Liver (tissue), 8 donors: ENCODE measurements at regions not wholly inside any gene's neighbourhood (a gene's known extent, or its start where the extent isn't known, plus 50 kb on each side); places are given as distances from the start of the nearest gene placed in this dataset.

Experiments
- DNase-seq: peaks from one replicate; pipeline ENCODE4 v3.0.0-alpha.2; 2017; ENCODE audit warnings: low spot score
- H3K27ac ChIP-seq, 2 donors: one replicate each; pipeline ENCODE4 v1.7.0; 2013; ENCODE audit warnings: inconsistent platforms in 2 of 2, low read length in 2 of 2, control low read depth in 1 of 2, low read depth in 1 of 2, mild to moderate bottlenecking in 1 of 2
- H3K27me3 ChIP-seq, 4 donors: one replicate each; pipeline versions ENCODE4 v1.6.1 to v1.7.0; 2013; ENCODE audit warnings: low read length in 3 of 4, inconsistent platforms in 1 of 4, mild to moderate bottlenecking in 1 of 4, moderate library complexity in 1 of 4; ENCODE audit not compliant: control insufficient read depth in 4 of 4, insufficient read depth in 4 of 4
- H3K36me3 ChIP-seq, 4 donors: one replicate each; pipeline versions ENCODE4 v1.6.1 to v1.7.0; 2013; ENCODE audit warnings: low read length in 3 of 4, mild to moderate bottlenecking in 3 of 4, low read depth in 1 of 4, moderate library complexity in 1 of 4; ENCODE audit not compliant: control insufficient read depth in 4 of 4, insufficient read depth in 3 of 4
- H3K4me1 ChIP-seq, 4 donors: one replicate each; pipeline versions ENCODE4 v1.6.1 to v1.7.0; 2013; ENCODE audit warnings: low read length in 3 of 4, mild to moderate bottlenecking in 3 of 4, moderate library complexity in 1 of 4; ENCODE audit not compliant: control insufficient read depth in 4 of 4, insufficient read depth in 4 of 4
- H3K4me3 ChIP-seq, 3 donors: one replicate each; pipeline versions ENCODE4 v1.6.1 to v1.7.0; 2013; ENCODE audit warnings: low read length in 3 of 3, control low read depth in 1 of 3, low read depth in 1 of 3, mild to moderate bottlenecking in 1 of 3
- H3K9ac ChIP-seq, 2 donors: one replicate each; pipeline ENCODE4 v1.7.0; 2013; ENCODE audit warnings: low read length in 2 of 2, mild to moderate bottlenecking in 2 of 2, moderate library complexity in 2 of 2, control low read depth in 1 of 2, low read depth in 1 of 2
- H3K9me3 ChIP-seq, 4 donors: one replicate each; pipeline versions ENCODE4 v1.6.1 to v1.7.0; 2013; ENCODE audit warnings: low read length in 3 of 4; ENCODE audit not compliant: control insufficient read depth in 4 of 4
- CTCF ChIP-seq: fragments of 150-350 bp; IDR thresholded peaks from 2 replicates; pipeline ENCODE4 v1.5.1; 2017; ENCODE audit warnings: improper control_type of control experiment, low read depth, low read length; ENCODE audit not compliant: missing input control
- EGR1 ChIP-seq, 2 donors: IDR thresholded peaks; 2 replicates each; pipeline ENCODE4 v1.6.1; 2016 to 2018; ENCODE audit warnings: antibody characterized with exemption in 2 of 2, low read depth in 2 of 2
- FOXA1 ChIP-seq: IDR thresholded peaks from 2 replicates; pipeline ENCODE4 v1.6.1; 2016; ENCODE audit warnings: antibody characterized with exemption
- FOXA2 ChIP-seq: IDR thresholded peaks from 2 replicates; pipeline ENCODE4 v1.6.1; 2016; ENCODE audit warnings: antibody characterized with exemption
- GABPA ChIP-seq, 2 donors: IDR thresholded peaks in 1 of 2; conservative IDR thresholded peaks in 1 of 2; 2 replicates each; pipeline ENCODE4 v1.6.1; 2016; ENCODE audit warnings: antibody characterized with exemption in 2 of 2, mild to moderate bottlenecking in 1 of 2, moderate library complexity in 1 of 2
- HNF4A ChIP-seq, 2 donors: conservative IDR thresholded peaks; 2 replicates each; pipeline ENCODE4 v1.6.1; 2016; ENCODE audit warnings: antibody characterized with exemption in 2 of 2, mild to moderate bottlenecking in 2 of 2
- HNF4G ChIP-seq: IDR thresholded peaks from 2 replicates; pipeline ENCODE4 v1.6.1; 2016; ENCODE audit warnings: antibody characterized with exemption
- JUND ChIP-seq, 2 donors: IDR thresholded peaks; 2 replicates each; pipeline ENCODE4 v1.6.1; 2016; ENCODE audit warnings: antibody characterized with exemption in 2 of 2
- MAX ChIP-seq: IDR thresholded peaks from 2 replicates; pipeline ENCODE4 v1.6.1; 2016; ENCODE audit warnings: antibody characterized with exemption
- NR2F2 ChIP-seq: IDR thresholded peaks from 2 replicates; pipeline ENCODE4 v1.6.1; 2016; ENCODE audit warnings: antibody characterized with exemption
- RXRA ChIP-seq, 2 donors: IDR thresholded peaks; 2 replicates each; pipeline ENCODE4 v1.6.1; 2017 to 2018; ENCODE audit warnings: antibody characterized with exemption in 2 of 2, mild to moderate bottlenecking in 1 of 2
- SP1 ChIP-seq: IDR thresholded peaks from 2 replicates; pipeline ENCODE4 v1.6.1; 2018; ENCODE audit warnings: antibody characterized with exemption, mild to moderate bottlenecking
- TAF1 ChIP-seq: conservative IDR thresholded peaks from 2 replicates; pipeline ENCODE4 v1.6.1; 2016; ENCODE audit warnings: antibody characterized with exemption, mild to moderate bottlenecking
- YY1 ChIP-seq: IDR thresholded peaks from 2 replicates; pipeline ENCODE4 v1.6.1; 2016; ENCODE audit warnings: antibody characterized with exemption, mild to moderate bottlenecking
- WGBS: extraction: QIAGEN DNeasy Blood & Tissue Kit; methylation state at CpG from one replicate; pipeline ENCODE4 v1.1.7; 2013; 5-methylcytosine and 5-hydroxymethylcytosine counted together
- TF ChIP-seq, protein P1 (sequence below): IDR thresholded peaks from 2 replicates; pipeline ENCODE4 v1.6.1; 2016; ENCODE audit warnings: antibody characterized with exemption
- TF ChIP-seq, protein P2 (sequence below): IDR thresholded peaks from 2 replicates; pipeline ENCODE4 v1.6.1; 2016; ENCODE audit warnings: antibody characterized with exemption
- donor health status: healthy.
- donor health status: healthy.
- donor health status: healthy.
- donor health status: healthy.
- donor health status: healthy.

DNA sequence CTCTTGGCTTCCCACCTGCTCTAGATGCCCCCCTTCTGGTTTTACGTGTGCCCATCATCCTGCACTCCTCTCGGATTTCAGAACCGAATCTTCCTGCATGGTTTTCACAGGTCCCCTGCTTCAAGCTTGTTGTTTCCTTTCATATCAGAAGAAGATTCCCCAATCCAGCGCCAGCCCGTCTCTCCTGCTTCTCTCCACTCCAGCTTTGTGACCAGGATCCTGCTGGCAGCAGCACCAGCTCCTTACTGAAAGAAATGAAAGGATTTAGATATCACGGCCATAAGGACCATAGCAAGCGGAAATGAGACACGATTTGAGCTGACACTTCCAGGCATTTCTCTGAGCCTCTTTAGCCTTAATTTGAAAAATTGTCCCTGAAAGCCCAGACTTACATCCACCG, 180.3 kb upstream of the UBE3A start:
- H3K4me3 ChIP-seq, result no peak overlapping the region
- no peak overlapping the region for H3K27ac ChIP-seq
- no peak for DNase-seq
- H3K27me3 ChIP-seq, result no peaks in the 10 kb centered on the region
- H3K9ac ChIP-seq, result no peak overlapping the region
- H3K36me3 ChIP-seq, result no peaks in the 10 kb centered on the region
- H3K4me1 ChIP-seq, result no peaks in the 10 kb centered on the region
- peaks cover 0 to 2% (median 0%) of the 10 kb centered on the region in 4 donors for H3K9me3 ChIP-seq
- WGBS, result 87% methylated on average over 9 of the region's 9 CpGs
- TF ChIP-seq, protein P1, sequence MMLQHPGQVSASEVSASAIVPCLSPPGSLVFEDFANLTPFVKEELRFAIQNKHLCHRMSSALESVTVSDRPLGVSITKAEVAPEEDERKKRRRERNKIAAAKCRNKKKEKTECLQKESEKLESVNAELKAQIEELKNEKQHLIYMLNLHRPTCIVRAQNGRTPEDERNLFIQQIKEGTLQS, result no peak
- TF ChIP-seq JUND (IDR thresholded peaks at IDR 0.05), result no peak
- no peak for TF ChIP-seq GABPA (IDR thresholded peaks at IDR 0.05 in 1 of 2, conservative IDR thresholded peaks at IDR 0.05 in 1 of 2)
- TF ChIP-seq SP1, result no peak
- no peak for TF ChIP-seq MAX
- TF ChIP-seq RXRA (IDR thresholded peaks at IDR 0.05), result no peak
- TF ChIP-seq, protein P2, sequence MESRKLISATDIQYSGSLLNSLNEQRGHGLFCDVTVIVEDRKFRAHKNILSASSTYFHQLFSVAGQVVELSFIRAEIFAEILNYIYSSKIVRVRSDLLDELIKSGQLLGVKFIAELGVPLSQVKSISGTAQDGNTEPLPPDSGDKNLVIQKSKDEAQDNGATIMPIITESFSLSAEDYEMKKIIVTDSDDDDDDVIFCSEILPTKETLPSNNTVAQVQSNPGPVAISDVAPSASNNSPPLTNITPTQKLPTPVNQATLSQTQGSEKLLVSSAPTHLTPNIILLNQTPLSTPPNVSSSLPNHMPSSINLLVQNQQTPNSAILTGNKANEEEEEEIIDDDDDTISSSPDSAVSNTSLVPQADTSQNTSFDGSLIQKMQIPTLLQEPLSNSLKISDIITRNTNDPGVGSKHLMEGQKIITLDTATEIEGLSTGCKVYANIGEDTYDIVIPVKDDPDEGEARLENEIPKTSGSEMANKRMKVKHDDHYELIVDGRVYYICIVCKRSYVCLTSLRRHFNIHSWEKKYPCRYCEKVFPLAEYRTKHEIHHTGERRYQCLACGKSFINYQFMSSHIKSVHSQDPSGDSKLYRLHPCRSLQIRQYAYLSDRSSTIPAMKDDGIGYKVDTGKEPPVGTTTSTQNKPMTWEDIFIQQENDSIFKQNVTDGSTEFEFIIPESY, result no peak
- no peak for TF ChIP-seq HNF4A (conservative IDR thresholded peaks at IDR 0.05)
- TF ChIP-seq EGR1 (IDR thresholded peaks at IDR 0.05; ENCODE audit: low read depth in 2 of 2), result no peak
- no peak for TF ChIP-seq FOXA1
- TF ChIP-seq FOXA2, result no peak

GRCh38 chr15:25618161-25618560, 179.3 kb upstream of the UBE3A start:
- no peak overlapping the region for H3K4me3 ChIP-seq
- TF ChIP-seq HNF4A (conservative IDR thresholded peaks at IDR 0.05) (no peak), SP1 (no peak), NR2F2 (no peak), TAF1 (no peak), GABPA (IDR thresholded peaks at IDR 0.05 in 1 of 2, conservative IDR thresholded peaks at IDR 0.05 in 1 of 2) (no peak), JUND (IDR thresholded peaks at IDR 0.05) (no peak), EGR1 (IDR thresholded peaks at IDR 0.05; ENCODE audit: low read depth in 2 of 2) (no peak), HNF4G (no peak), MAX (no peak), FOXA1 (no peak), YY1 (no peak)
- WGBS, result 92% methylated on average over 7 of the region's 7 CpGs

GRCh38 chr15:25616471-25616870, 177.6 kb upstream of the UBE3A start:
- Histone ChIP-seq H3K4me1 (no peaks in the 10 kb centered on the region), H3K27me3 (no peaks in the 10 kb centered on the region), H3K36me3 (no peaks in the 10 kb centered on the region), H3K4me3 (no peak overlapping the region), H3K27ac (no peak overlapping the region), H3K9me3 (peaks cover 0 to 2% (median 0%) of the 10 kb centered on the region in 4 donors), H3K9ac (no peak overlapping the region)
- no peak for DNase-seq
- WGBS, result 82% methylated on average over 4 of the region's 4 CpGs
- TF ChIP-seq HNF4G (no peak), RXRA (IDR thresholded peaks at IDR 0.05) (no peak), NR2F2 (no peak), CTCF (no peak), FOXA1 (no peak), MAX (no peak), EGR1 (IDR thresholded peaks at IDR 0.05; ENCODE audit: low read depth in 2 of 2) (no peak), TAF1 (no peak)
- TF ChIP-seq, protein P2, result no peak
- TF ChIP-seq, protein P1, result no peak

More at GRCh38 chr15:25618161-25618560, 179.3 kb upstream of the UBE3A start:
- Histone ChIP-seq H3K9ac (no peak overlapping the region), H3K27me3 (no peaks in the 10 kb centered on the region), H3K9me3 (peaks cover 0 to 2% (median 0%) of the 10 kb centered on the region in 4 donors), H3K27ac (no peak overlapping the region), H3K4me1 (no peaks in the 10 kb centered on the region), H3K36me3 (no peaks in the 10 kb centered on the region)
- DNase-seq, result no peak
